ENCODE measurements at regions not wholly inside any gene's neighbourhood (a gene's known extent, or its start where the extent isn't known, plus 50 kb on each side); places are given as distances from the start of the nearest gene placed in this dataset.

DNA sequence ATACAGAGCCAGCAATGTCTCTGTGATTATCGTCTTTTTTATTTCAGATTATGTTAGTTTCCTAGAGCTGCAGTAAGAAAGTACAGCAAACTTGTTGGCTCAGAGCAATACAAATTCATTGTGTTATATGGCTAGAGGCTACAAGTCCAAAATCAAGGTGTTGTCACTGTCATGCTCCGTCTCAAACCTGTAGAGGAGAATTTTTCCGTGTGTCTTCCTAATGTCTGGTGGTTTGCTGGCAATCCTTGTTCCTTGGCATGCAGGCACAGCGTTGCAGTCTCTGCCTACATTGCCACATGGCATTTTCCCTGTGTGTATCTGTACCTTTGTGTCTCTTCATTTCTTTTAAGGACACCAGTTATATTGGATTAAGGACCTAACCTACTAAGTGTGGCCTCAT, 244.4 kb downstream of the LRRIQ3 start:
- Histone ChIP-seq H3F3A (ENCODE audit: insufficient read depth, low read length) (no peaks in the 10 kb centered on the region), H4K20me1 (ENCODE audit: insufficient read depth, low read length) (no peaks in the 10 kb centered on the region), H3K27me3 (ENCODE audit: insufficient read depth, low read length) (no peaks in the 10 kb centered on the region), H3K4me1 (ENCODE audit: insufficient read depth, low read length, severe bottlenecking) (no peaks in the 10 kb centered on the region), H3K4me3 (ENCODE audit: low read depth, low read length, poor library complexity, severe bottlenecking) (no peak overlapping the region), H3K36me3 (ENCODE audit: insufficient read depth, low read length) (no peaks in the 10 kb centered on the region), H2AFZ (ENCODE audit: low read length) (no peak overlapping the region), H3K9ac (ENCODE audit: low read length) (no peak overlapping the region), H3K9me3 (ENCODE audit: low read length) (no peaks in the 10 kb centered on the region), H3K27ac (ENCODE audit: low read depth, low read length, poor library complexity, severe bottlenecking) (no peak overlapping the region), H3K4me2 (ENCODE audit: low read length) (no peak overlapping the region), H3K9me2 (ENCODE audit: low read depth, low read length) (no peaks in the 10 kb centered on the region), H3K79me2 (ENCODE audit: insufficient read depth, low read length) (no peaks in the 10 kb centered on the region)
- TF ChIP-seq CTCF (IDR thresholded peaks at IDR 0.05; ENCODE audit: low read length) (no peak), EZH2 (IDR thresholded peaks at IDR 0.05; ENCODE audit: borderline replicate concordance, low read length) (no peak)

GRCh38 chr1:73953186-73953585, 244.8 kb downstream of the LRRIQ3 start:
- no peaks in the 10 kb centered on the region for H3F3A ChIP-seq (ENCODE audit: insufficient read depth, low read length)
- TF ChIP-seq EZH2 (IDR thresholded peaks at IDR 0.05; ENCODE audit: borderline replicate concordance, low read length): no peak
- no peak for TF ChIP-seq CTCF (IDR thresholded peaks at IDR 0.05; ENCODE audit: low read length)
- H2AFZ ChIP-seq (ENCODE audit: low read length): no peak overlapping the region
- no peaks in the 10 kb centered on the region for H4K20me1 ChIP-seq (ENCODE audit: insufficient read depth, low read length)
- no peaks in the 10 kb centered on the region for H3K4me1 ChIP-seq (ENCODE audit: insufficient read depth, low read length, severe bottlenecking)
- no peak overlapping the region for H3K4me2 ChIP-seq (ENCODE audit: low read length)
- no peak overlapping the region for H3K9ac ChIP-seq (ENCODE audit: low read length)
- H3K27me3 ChIP-seq (ENCODE audit: insufficient read depth, low read length): no peaks in the 10 kb centered on the region
- no peaks in the 10 kb centered on the region for H3K79me2 ChIP-seq (ENCODE audit: insufficient read depth, low read length)
- H3K9me2 ChIP-seq (ENCODE audit: low read depth, low read length): no peaks in the 10 kb centered on the region
- H3K4me3 ChIP-seq (ENCODE audit: low read depth, low read length, poor library complexity, severe bottlenecking): no peak overlapping the region
- no peaks in the 10 kb centered on the region for H3K9me3 ChIP-seq (ENCODE audit: low read length)
- no peak overlapping the region for H3K27ac ChIP-seq (ENCODE audit: low read depth, low read length, poor library complexity, severe bottlenecking)
- H3K36me3 ChIP-seq (ENCODE audit: insufficient read depth, low read length): no peaks in the 10 kb centered on the region

- TF ChIP-seq CTCF (IDR thresholded peaks at IDR 0.05; ENCODE audit: low read length) (no peak), EZH2 (IDR thresholded peaks at IDR 0.05; ENCODE audit: borderline replicate concordance, low read length) (no peak)
- no peaks in the 10 kb centered on the region for H3F3A ChIP-seq (ENCODE audit: insufficient read depth, low read length)
- H3K4me2 ChIP-seq (ENCODE audit: low read length): no peak overlapping the region
- H2AFZ ChIP-seq (ENCODE audit: low read length): no peak overlapping the region
- no peak overlapping the region for H3K9ac ChIP-seq (ENCODE audit: low read length)
- H3K4me1 ChIP-seq (ENCODE audit: insufficient read depth, low read length, severe bottlenecking): no peaks in the 10 kb centered on the region
- H3K79me2 ChIP-seq (ENCODE audit: insufficient read depth, low read length): no peaks in the 10 kb centered on the region
- H4K20me1 ChIP-seq (ENCODE audit: insufficient read depth, low read length): no peaks in the 10 kb centered on the region
- no peaks in the 10 kb centered on the region for H3K9me3 ChIP-seq (ENCODE audit: low read length)
- no peak overlapping the region for H3K27ac ChIP-seq (ENCODE audit: low read depth, low read length, poor library complexity, severe bottlenecking)
- H3K9me2 ChIP-seq (ENCODE audit: low read depth, low read length): no peaks in the 10 kb centered on the region
- no peaks in the 10 kb centered on the region for H3K27me3 ChIP-seq (ENCODE audit: insufficient read depth, low read length)
- no peaks in the 10 kb centered on the region for H3K36me3 ChIP-seq (ENCODE audit: insufficient read depth, low read length)
- no peak overlapping the region for H3K4me3 ChIP-seq (ENCODE audit: low read depth, low read length, poor library complexity, severe bottlenecking)
Measured at GRCh38 chr1:73948055-73948454, 249.9 kb downstream of the LRRIQ3 start.

All from OCI-LY1 (cell line).